A549 (cell line): ENCODE measurements at regions not wholly inside any gene's neighbourhood (a gene's known extent, or its start where the extent isn't known, plus 50 kb on each side); places are given as distances from the start of the nearest gene placed in this dataset.

Source experiments
- BHLHE40 ChIP-seq: IDR thresholded peaks from 2 replicates; pipeline ENCODE4 v1.6.1; 2012; ENCODE audit warnings: low read depth, low read length, inconsistent platforms
- CEBPB ChIP-seq, 2 experiments: fragments of >200 bp in 1 of 2; sonication (Bioruptor Twin) in 1 of 2; formaldehyde crosslinking in 1 of 2; IDR thresholded peaks; 2 replicates each; pipeline ENCODE4 v1.6.1; 2012 to 2016
- EHMT2 ChIP-seq: fragments of 200-600 bp; sonication (generic); IDR thresholded peaks from 2 replicates; pipeline ENCODE4 v1.6.1; 2016; ENCODE audit warnings: antibody characterized with exemption, low read depth, mild to moderate bottlenecking, moderate library complexity
- EP300 ChIP-seq, 2 experiments: fragments of >200 bp; sonication (Bioruptor Twin); formaldehyde crosslinking; IDR thresholded peaks; 2 replicates in 1 of 2; 3 replicates in 1 of 2; pipeline ENCODE4 v1.6.1; 2016 to 2017
- JUN ChIP-seq, 2 experiments: fragments of >200 bp; sonication (Bioruptor Twin); formaldehyde crosslinking; IDR thresholded peaks; 2 replicates in 1 of 2; 3 replicates in 1 of 2; pipeline ENCODE4 v1.6.1; 2016 to 2017
- JUNB ChIP-seq: fragments of >200 bp; sonication (Bioruptor Twin); formaldehyde crosslinking; IDR thresholded peaks from 2 replicates; pipeline ENCODE4 v1.6.1; 2016
- POLR2A ChIP-seq: IDR thresholded peaks from 2 replicates; pipeline ENCODE4 v1.6.1; 2012; ENCODE audit warnings: mild to moderate bottlenecking, low read length
- POLR2AphosphoS2 ChIP-seq: conservative IDR thresholded peaks from 2 replicates; pipeline ENCODE4 v1.6.1; 2012; ENCODE audit warnings: low read length, improper control_type of control experiment, inconsistent platforms
- RAD21 ChIP-seq, 2 experiments: fragments of >200 bp in 1 of 2; sonication (Bioruptor Twin) in 1 of 2; formaldehyde crosslinking in 1 of 2; IDR thresholded peaks in 1 of 2; conservative IDR thresholded peaks in 1 of 2; 2 replicates in 1 of 2; 3 replicates in 1 of 2; pipeline ENCODE4 v1.6.1; 2012 to 2018; ENCODE audit warnings: inconsistent platforms in 1 of 2
- RFX5 ChIP-seq: fragments of 450-650 bp; IDR thresholded peaks from 2 replicates; pipeline ENCODE4 v1.7.1; 2014; ENCODE audit warnings: antibody characterized with exemption, mild to moderate bottlenecking, moderate library complexity
- TF ChIP-seq, protein P1 (sequence below): fragments of >200 bp; sonication (Bioruptor Twin); formaldehyde crosslinking; IDR thresholded peaks from 3 replicates; pipeline ENCODE4 v1.5.1; 2016
- TF ChIP-seq, protein P2 (sequence below): IDR thresholded peaks from 2 replicates; pipeline ENCODE4 v1.6.1; 2012
- TF ChIP-seq, protein P3 (sequence below): IDR thresholded peaks from 2 replicates; pipeline ENCODE4 v1.6.1; 2012
- TF ChIP-seq, protein P4 (sequence below): fragments of 150-350 bp; IDR thresholded peaks from 2 replicates; pipeline ENCODE4 v1.6.1; 2014; ENCODE audit warnings: low read depth, mild to moderate bottlenecking, low read length

DNA sequence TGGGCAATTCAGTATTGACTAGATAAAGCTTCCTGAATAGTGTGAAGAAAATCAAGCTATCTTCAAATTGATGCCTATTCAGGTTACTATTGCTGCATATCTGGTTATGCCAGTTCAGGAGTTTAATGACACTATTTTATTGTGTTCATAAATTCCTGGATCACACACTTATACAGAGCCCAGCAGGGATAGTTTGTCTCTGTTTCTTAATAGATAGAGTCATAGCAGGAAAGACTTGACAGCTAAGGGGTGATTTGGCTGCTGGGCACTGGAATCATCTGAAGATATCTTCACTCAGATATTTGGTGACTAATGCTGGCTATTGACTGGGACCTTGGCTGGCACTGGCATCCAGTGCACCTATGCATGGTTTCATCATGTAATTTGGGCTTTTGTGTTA lies 187.8 kb downstream of the PYDC2 start:
- TF ChIP-seq, protein P1, sequence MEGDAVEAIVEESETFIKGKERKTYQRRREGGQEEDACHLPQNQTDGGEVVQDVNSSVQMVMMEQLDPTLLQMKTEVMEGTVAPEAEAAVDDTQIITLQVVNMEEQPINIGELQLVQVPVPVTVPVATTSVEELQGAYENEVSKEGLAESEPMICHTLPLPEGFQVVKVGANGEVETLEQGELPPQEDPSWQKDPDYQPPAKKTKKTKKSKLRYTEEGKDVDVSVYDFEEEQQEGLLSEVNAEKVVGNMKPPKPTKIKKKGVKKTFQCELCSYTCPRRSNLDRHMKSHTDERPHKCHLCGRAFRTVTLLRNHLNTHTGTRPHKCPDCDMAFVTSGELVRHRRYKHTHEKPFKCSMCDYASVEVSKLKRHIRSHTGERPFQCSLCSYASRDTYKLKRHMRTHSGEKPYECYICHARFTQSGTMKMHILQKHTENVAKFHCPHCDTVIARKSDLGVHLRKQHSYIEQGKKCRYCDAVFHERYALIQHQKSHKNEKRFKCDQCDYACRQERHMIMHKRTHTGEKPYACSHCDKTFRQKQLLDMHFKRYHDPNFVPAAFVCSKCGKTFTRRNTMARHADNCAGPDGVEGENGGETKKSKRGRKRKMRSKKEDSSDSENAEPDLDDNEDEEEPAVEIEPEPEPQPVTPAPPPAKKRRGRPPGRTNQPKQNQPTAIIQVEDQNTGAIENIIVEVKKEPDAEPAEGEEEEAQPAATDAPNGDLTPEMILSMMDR: no peak
- TF ChIP-seq EP300 (IDR thresholded peaks at IDR 0.05) (no peak), POLR2AphosphoS2 (no peak), JUN (IDR thresholded peaks at IDR 0.05) (no peak), RFX5 (no peak), POLR2A (no peak), JUNB (no peak), EHMT2 (no peak), BHLHE40 (no peak), CEBPB (IDR thresholded peaks at IDR 0.05) (no peak), RAD21 (conservative IDR thresholded peaks at IDR 0.05 in 1 of 2, IDR thresholded peaks at IDR 0.05 in 1 of 2) (no peak)
- TF ChIP-seq, protein P2, sequence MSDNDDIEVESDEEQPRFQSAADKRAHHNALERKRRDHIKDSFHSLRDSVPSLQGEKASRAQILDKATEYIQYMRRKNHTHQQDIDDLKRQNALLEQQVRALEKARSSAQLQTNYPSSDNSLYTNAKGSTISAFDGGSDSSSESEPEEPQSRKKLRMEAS: no peak
- TF ChIP-seq, protein P3, sequence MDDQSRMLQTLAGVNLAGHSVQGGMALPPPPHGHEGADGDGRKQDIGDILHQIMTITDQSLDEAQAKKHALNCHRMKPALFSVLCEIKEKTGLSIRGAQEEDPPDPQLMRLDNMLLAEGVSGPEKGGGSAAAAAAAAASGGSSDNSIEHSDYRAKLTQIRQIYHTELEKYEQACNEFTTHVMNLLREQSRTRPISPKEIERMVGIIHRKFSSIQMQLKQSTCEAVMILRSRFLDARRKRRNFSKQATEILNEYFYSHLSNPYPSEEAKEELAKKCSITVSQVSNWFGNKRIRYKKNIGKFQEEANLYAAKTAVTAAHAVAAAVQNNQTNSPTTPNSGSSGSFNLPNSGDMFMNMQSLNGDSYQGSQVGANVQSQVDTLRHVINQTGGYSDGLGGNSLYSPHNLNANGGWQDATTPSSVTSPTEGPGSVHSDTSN: no peak
- TF ChIP-seq, protein P4, sequence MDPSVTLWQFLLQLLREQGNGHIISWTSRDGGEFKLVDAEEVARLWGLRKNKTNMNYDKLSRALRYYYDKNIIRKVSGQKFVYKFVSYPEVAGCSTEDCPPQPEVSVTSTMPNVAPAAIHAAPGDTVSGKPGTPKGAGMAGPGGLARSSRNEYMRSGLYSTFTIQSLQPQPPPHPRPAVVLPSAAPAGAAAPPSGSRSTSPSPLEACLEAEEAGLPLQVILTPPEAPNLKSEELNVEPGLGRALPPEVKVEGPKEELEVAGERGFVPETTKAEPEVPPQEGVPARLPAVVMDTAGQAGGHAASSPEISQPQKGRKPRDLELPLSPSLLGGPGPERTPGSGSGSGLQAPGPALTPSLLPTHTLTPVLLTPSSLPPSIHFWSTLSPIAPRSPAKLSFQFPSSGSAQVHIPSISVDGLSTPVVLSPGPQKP: no peak
